ENCODE measurements at regions not wholly inside any gene's neighbourhood (a gene's known extent, or its start where the extent isn't known, plus 50 kb on each side); places are given as distances from the start of the nearest gene placed in this dataset.
A peak's percentile ranks its signal among the peaks of the same experiment; 100 is the strongest.
"Not testable (repeated sequence)": the region's sequence is repeated elsewhere in the genome, so short reads cannot be mapped to it uniquely, and the experiment has no call there.

DNA sequence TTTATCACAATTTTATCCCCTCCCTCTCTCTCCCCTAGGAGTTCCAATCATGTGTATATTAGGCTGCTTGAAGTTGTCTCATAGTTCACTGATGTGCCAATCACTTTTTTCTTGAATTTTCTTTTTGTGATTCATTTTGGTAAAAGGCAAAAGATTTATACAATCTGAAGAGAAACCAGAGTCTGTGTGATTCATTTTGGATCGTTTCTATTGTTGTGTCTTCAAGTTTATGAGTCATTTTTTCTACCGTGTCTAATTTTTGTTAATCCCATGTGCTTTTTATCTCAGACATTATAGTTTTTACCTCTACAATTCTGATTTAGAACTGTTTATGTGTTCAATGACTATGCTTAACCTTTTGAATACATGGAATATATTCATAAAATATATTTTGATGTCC, 483.9 kb upstream of the AUTS2 start:
- DNase-seq (ENCODE audit: low read depth in 3 of 3, low spot score in 2 of 3): no peak

DNA sequence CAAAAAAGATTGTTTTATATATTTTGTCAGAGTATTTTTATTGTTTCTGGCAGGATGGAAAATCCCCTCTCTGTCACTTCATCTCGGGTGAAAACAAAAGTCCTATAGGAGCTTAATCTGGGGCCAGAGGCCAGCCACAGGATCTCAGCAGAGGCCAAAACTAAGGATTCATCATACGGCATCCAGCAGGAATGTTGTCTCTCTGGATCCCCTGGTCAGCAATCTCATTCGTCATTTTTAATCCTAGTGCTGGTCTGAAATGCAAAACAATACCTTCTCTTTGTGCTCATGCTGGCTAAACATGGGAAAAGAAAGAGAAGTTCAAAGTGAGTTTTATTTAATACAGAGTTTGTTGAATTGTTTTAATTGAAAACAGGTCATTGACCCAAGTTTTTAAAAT, 482.5 kb upstream of the AUTS2 start:
- no peak for DNase-seq (ENCODE audit: low read depth in 3 of 3, low spot score in 2 of 3)

DNA sequence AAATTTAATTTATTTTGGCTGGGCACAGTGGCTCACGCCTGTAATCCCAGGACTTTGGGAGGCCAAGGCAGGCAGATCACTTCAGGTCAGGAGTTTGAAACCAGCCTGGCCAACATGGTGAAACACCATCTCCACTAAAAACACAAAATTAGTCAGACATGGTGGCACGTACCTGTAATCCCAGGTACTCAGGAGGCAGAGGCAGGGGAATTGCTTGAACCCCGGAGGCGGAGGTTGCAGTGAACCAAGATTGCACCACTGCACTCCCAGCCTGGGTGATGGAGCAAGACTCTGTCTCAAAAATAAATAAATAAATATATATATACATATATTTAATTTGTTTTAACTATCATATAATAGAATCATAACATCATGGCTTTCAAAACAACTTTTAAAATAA, 482.1 kb upstream of the AUTS2 start:
- DNase-seq (ENCODE audit: low read depth in 3 of 3, low spot score in 2 of 3): not testable (repeated sequence)

DNA sequence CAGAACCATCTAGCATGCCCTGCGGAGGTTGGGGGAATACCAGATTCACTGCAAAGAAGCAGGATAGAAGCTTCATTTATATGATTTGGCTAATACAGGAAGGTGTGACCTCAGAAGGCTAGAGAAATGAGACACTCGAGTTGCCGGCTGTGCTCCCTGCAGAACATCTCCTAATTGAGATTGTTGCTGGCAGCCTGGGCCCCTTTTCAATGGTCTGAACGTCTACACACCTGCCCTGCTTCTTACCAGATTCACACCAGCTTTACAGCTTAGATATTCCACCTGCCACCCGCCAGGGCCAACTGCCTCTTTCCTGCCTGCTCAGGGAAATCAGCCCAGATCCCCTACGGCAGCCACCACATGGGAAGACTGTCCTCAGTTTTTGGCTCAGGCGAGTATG, 475.3 kb upstream of the AUTS2 start:
- DNase-seq (ENCODE audit: low read depth in 3 of 3, low spot score in 2 of 3): no peak

DNA sequence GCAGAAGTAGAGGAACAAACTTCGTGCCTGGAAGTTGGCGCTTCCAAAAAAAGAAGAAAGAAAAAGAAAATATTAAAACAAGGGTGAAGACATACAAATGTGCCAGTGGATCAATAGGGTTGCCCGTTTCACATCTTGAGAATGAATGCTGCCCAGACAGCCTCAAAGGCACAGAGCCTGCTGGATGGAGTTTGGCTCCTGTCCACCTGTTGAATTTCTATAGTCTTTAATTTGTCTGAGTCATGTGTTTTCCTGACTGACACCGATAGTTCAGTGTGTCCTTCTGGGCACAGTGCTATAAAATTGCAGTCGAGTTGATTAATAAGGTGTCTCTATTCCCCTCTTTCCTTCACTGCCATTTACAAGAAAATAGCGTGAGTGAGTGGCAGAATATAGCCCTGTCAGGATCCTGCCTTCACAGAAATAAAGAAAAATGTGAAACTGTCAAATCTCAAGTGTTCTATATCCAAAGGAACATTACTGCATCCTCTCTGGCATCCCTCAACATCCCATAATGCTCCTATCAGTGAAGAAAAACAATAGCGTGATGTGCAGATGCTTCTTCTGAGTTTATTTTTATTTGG, 471.3 kb upstream of the AUTS2 start:
- DNase-seq (ENCODE audit: low read depth in 3 of 3, low spot score in 2 of 3): no peak

DNA sequence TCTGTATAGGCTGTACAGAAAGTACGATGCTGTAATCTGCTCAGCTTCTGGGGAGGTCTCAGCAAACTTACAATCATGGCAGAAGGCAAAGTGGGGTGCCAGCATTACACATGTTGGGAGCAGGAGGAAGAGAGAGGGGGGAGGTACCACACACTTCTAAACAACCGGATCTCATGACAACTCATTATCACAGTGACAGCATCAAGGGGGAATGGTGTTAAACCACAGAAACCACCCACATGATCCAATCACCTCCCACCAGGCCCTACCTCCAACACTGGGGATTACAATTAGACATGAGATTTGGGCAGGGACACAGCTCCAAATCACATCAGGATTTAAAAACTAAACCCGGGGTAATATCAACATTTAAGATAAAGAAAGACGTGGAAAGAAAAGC, 468.8 kb upstream of the AUTS2 start:
- no peak for DNase-seq (ENCODE audit: low read depth in 3 of 3, low spot score in 2 of 3)

DNA sequence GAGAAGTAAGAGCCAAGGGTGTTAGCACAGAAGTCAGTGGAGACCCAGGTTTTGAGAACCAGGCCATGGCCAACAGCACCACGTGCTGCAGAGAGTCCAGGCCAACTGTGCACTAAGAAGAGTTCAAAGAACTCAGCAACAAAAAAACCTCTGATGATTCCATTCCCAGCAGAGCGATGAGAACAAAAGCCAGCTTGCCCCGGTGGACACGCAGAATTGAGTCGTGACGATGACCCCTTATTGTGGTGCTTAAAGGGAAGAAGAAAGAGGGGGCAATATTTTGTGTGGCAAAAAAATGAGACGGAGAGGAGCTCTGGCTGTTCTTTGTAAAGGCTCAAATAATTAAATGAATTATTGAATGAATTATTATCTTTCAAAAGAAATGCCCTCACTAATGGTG, 468.3 kb upstream of the AUTS2 start:
- no peak for DNase-seq (ENCODE audit: low read depth in 3 of 3, low spot score in 2 of 3)

DNA sequence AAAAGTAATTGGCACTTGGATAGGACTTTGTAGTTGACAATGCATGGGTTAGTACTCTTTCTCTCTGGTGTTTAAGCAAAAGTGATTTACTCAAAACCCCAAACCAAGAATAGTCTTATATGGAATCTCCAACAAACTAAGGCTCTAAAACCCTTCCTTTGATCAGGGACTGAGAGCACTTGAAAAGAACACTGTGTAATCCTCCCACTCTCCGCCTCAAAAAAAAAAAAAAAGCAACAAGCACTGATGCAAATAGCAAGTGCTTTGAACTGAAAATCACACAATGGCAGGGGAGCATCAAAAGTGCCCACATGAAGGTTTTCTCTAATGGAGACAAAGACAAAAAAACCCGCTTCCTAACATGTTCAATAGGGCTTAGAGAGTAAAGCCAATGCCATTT, 467.9 kb upstream of the AUTS2 start:
- peak in 1 of 3 donors; percentile 2 for DNase-seq (ENCODE audit: low read depth in 3 of 3, low spot score in 2 of 3)

DNA sequence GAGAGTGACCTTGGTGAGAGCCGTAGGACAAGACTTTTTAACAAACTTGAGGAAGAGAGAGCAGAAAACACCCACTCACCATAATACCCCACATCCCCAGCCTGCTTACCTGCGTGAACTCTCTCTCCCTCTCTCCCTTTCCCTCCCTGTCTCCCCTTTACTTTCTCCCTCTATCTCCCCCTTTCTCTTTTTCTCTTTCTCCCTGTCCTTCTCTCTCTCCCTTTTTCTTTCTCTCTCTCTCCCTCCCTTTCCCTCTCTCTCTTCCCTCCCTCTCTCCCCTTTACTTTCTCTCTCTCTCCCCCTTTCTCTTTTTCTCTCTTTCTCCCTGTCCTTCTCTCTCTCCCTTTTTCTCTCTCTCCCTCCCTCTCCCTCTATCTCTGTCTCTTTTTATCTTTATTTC, 464.0 kb upstream of the AUTS2 start:
- DNase-seq (ENCODE audit: low read depth in 3 of 3, low spot score in 2 of 3): no peak

DNA sequence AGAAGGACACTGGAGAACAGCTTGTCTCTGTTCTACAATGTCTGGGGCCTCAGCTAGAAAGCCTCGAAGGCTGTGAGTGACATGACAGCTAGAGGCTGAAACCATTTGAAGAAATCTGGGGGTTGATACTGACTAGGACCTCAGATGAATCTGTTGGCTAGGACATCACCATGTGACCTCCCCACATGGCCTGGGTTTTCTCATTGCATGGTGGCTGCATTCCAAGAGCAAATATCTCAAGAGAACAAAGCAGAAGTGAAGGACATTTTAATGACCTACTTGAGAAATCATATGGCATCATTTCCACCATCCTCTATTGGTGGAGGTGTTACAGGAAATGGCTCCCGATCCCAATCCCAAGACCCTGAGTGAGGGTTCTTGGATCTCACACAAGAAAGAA, 450.6 kb upstream of the AUTS2 start:
- DNase-seq (ENCODE audit: low read depth in 3 of 3, low spot score in 2 of 3): no peak

DNA sequence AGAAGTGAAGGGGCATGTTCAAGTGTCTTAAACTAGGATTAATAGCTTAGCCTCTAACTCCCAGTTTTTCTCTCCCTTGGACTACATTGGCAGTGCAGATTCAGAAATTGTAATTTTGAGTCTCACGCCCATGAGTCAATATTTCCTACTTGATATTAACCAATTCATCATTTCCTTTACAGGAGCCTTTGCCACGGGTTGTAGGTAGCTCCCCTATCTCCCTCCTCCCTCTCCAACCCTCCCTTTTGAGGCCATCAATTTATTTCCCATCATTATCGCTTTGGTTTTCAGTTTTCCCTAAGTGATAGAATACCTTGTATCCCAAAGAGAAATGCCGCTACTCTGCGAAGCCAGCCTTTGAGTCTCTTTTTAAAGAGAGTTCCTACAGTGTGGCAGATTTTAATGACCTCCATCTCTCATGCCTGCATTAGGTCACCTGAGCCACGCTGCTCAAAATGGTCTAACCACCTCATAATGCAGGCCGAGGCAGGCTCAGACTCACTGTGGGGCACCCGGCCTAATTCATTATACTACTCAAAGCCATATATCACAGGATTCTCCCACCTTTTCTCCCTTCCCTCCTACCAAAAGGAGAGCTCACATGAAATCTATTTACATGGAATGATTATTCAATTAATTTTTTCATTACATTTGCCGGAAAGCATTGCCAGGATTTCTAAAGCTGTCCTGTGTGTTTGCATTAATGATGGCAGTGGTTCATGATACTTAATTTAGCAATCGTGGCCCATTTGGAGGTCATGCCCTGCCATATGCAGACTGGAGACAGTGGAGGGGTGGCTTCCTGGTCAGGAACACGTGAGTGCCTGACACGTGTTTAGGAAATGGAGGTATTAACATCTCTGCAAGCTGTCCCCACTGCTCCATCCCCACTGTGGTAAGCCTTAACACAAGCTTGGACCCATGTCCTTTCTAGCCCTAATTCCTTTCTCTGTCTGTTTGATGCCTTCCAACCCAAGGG, 448.2 kb upstream of the AUTS2 start:
- no peak for DNase-seq (ENCODE audit: low read depth in 3 of 3, low spot score in 2 of 3)

DNA sequence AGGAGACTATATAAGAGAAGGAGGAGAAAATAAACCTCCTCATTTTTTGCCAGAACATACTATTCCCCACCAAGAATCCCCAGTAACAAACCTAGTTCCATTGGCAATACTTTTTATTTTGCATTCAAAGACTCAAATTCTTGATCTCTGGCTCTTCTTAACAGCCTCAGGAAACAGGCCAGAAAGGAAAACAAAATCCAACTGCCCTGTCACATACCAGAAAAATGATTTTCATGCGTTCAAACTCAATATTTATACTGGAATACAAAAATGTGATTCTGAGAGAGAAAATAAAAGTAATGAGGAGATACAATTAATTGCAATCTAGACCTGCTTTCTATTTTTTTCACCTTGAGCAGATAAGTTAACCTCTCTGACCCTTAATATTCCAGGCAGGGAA, 435.9 kb upstream of the AUTS2 start:
- DNase-seq (ENCODE audit: low read depth in 3 of 3, low spot score in 2 of 3): no peak

DNA sequence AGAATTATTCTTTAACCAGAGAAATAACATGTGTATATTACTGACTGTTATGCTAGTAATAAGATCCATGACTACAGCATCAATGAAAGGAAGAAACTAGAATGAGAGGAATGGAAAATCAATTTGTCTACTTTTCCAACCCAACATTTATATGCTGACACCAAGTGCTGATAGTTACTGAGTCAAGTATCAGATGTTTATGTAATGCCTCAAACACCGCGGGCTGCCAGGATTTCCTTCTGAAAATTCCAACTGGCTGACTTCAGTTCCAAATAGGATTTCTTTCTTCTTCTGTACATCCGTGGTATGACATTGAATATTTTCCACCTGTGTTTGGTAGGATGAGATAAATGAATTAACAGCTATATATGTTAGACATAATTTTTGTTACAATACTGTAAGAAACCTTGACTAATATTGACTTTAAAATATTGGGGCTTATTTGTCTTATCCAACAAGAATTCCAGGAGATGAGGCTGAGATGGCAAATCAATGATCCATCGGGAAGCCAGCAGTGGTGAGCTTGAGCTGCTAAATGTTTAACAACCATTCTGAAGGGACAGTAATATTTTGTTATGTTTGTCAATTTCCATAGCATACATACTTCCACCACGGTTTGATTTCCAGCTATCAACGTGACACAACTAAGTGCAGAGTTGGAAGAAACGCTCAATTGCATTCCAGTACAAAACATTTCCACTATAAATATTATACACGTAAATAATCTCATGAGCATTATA, 435.2 kb upstream of the AUTS2 start:
- no peak for DNase-seq (ENCODE audit: low read depth in 3 of 3, low spot score in 2 of 3)

DNA sequence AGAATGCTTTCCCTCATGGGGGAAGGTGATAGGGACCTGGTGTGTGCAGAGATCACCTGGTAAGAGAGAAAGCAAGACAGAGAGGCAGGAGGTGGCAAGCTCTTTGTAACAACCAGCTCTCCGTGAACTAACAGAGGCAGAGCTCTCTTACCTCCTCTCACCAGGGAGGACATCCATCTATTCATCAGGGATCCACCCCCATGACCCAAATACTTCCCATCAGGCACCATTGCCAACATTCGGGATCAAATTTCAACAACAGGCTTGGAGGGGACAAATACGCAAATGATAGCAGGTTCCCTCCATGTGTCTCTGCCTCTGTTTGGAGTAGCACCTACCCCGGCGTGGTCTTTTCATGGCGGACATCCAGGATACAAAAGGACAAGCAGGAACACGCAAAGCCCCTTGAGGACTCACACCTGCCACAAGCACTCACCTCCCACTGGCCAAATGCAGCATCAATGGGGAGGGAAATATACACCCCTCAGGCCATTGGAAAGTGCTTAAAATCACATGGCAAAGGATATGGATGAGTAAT, 431.2 kb upstream of the AUTS2 start:
- no peak for DNase-seq (ENCODE audit: low read depth in 3 of 3, low spot score in 2 of 3)

DNA sequence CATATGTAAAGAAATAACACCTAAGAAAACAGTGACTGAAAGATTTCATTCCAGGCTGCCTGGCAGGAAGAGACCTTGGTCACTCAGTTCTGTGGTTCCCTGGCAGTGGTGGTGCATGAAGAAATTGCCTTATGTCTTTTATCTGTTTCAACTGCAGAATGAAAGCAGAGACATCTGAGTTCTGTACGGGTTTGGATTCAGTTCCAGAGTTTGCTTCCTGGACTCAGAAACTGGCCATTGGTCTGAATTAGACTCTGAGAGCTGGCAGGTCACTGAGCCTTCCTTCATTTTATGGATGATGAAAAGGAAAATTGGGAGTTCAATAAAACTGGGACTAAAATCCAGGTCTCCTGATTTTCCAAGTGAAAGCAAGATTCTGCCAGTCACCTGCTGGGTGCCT, 428.9 kb upstream of the AUTS2 start:
- DNase-seq (ENCODE audit: low read depth in 3 of 3, low spot score in 2 of 3): no peak

DNA sequence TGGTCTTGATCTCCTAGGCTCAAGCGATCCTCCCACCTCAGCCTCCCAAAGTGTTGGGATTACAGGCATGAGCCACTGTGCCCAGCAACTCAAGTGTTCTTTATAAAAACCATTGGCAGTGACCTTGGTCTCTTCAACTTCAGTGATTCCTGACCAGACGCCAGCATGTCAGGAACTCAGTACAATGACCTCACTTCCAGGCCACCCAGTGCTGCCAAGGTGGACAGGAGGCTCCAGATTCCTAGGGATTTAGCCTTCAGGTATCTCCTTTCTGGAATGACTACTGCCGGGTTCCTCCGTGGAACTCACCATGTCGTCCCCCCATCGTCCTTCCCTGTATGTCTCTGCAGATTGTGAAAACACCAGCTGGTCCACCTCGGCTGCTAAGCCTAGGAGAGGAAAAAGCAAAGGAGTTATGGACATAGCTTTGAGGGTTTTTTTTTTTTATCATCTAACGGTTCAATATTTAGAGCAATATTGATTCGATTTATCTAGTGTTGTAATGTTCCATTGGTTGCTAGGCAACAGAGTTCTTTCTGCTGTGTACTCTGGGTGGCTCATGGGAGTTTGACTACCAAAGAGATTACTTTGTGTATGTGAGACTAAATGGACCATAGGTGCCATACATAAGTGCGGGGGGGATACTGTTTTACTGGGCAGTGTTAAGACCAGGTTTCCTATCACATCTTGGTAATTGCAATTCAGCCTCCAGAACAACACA, 425.8 kb upstream of the AUTS2 start:
- DNase-seq (ENCODE audit: low read depth in 3 of 3, low spot score in 2 of 3): no peak

DNA sequence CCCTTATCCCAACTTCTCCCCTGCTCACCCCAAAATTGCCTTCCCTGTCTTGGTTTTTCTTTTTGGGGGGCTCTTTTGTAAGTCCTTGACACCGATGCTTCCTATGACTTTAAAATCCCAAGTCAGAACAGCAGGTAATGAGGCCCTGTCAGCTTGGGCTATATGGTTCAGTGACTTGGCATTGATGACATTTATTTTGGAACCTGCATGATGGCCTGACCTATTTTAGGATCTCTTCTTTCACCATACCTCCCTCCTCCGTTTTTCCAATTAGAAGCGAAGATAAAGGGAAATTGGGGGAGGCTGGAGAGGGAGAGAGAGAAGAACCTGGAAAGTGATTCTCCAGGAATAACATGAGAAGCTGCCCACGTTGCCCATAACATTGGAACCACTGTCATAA, 424.9 kb upstream of the AUTS2 start:
- no peak for DNase-seq (ENCODE audit: low read depth in 3 of 3, low spot score in 2 of 3)

DNA sequence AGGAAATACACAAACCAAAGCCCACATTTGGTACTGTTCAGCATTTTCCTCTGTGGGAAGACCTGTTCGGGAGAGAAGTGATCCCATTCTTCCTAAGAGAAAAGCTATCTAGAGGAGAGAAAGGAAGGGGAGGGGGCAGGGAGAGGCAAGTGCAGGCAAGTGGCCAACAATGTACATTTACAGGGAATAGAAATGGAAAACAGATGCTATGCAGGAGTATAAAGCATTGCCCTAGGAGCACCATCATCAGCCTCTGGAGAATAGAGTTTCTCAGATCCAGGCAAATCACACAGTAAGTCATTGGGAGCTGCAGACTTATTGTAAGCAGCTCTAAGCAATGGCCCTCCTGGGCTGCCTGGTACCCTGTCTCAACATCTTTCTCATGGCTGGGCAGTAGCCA, 424.4 kb upstream of the AUTS2 start:
- no peak for DNase-seq (ENCODE audit: low read depth in 3 of 3, low spot score in 2 of 3)

DNA sequence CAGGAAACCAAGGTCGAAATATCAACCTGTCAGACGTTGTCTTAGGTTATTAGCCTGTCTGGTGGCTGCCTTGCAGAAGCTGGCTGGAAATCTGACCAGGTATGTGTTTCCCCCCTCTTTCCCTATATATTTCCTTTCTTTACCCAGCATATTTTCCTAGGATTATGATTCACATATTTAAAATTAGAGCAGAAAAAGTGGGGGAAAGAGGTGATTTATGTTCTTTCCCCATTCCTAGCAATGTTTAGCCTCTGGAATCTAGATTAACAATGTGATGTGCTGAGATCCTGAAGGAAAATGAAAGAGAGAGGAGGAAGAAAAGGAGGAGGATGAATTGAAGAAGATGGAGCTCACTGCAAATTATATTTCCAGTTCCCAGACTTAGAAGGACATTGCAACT, 421.4 kb upstream of the AUTS2 start:
- no peak for DNase-seq (ENCODE audit: low read depth in 3 of 3, low spot score in 2 of 3)

DNA sequence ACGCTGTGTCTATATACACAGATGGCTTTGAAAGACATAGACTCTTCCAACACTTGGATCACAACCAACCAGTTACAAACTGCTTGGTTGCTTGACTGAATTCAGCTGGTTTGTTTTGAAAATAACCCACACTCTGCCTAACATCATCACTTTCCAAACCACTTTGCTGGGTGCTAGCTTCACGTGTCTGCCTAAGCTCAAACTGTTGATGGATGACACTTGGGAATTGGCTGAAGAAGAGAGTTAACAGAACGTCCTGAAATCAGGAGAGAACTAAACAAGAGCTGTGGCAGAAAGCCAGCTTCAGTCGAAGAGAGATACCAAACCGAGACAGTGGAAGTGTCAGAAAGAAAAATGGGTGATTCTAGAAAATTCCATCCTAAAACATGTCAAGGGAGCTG, 420.8 kb upstream of the AUTS2 start:
- no peak for DNase-seq (ENCODE audit: low read depth in 3 of 3, low spot score in 2 of 3)
